HCT116 (cell line): ENCODE measurements at regions not wholly inside any gene's neighbourhood (a gene's known extent, or its start where the extent isn't known, plus 50 kb on each side); places are given as distances from the start of the nearest gene placed in this dataset.

Experiments
- ATAC-seq: fragments of 200-7000 bp; cut with Tn5 transposase; 2 replicates; pipeline ENCODE4 v1.9.1; 2020; ENCODE audit warnings: mild to moderate bottlenecking, moderate library complexity
- BruUV-seq: library from RNA; stranded (reverse); fragments of 400-500 nt; replicated peaks from 2 replicates; lab custom pipeline; 2021; lab: Mats Ljungman, UMichigan
- CTCF ChIA-PET: fragments of 300-600 bp; sonication (Branson Sonifier 250); formaldehyde crosslinking; loops from one replicate; lab custom pipeline; 2021; ENCODE audit warnings: antibody characterized with exemption; lab: Charles Lee
- POLR2A ChIA-PET: fragments of 300-600, 350-600 bp; sonication (Branson Sonifier 250); formaldehyde crosslinking; loops from one replicate; lab custom pipeline; 2021; ENCODE audit warnings: antibody characterized with exemption; lab: Charles Lee
- RAD21 ChIA-PET, 2 experiments: fragments of 300-600 bp; sonication (Branson Sonifier 250); formaldehyde crosslinking; loops; one replicate each; lab custom pipeline; 2023; ENCODE audit warnings: low total read pairs in 2 of 2; ENCODE audit not compliant: uncharacterized antibody in 2 of 2, unreplicated experiment in 2 of 2, low non-redundant PET in 1 of 2; lab: Charles Lee
- DNase-seq: peaks from one replicate; pipeline ENCODE4 v3.0.0-alpha.2; 2010; ENCODE audit warnings: low read depth, low spot score
- H2AFZ ChIP-seq: fragments of 200-600 bp; shearing (Covaris generic), sonication (generic); 2 replicates; pipeline ENCODE4 v1.6.1; 2017; ENCODE audit warnings: low read depth, mixed run types, mixed read lengths, antibody characterized with exemption, low read length; ENCODE audit not compliant: poor library complexity, severe bottlenecking
- H3K27ac ChIP-seq: 2 replicates; pipeline ENCODE4 v1.5.1; 2012; ENCODE audit warnings: low read depth, low read length
- H3K27me3 ChIP-seq: fragments of 200-600 bp; sonication (generic); 2 replicates; pipeline ENCODE4 v1.6.1; 2016; ENCODE audit warnings: mixed run types, low read length, mixed read lengths; ENCODE audit not compliant: insufficient read depth
- H3K36me3 ChIP-seq, 2 experiments: fragments of 200-500 bp in 1 of 2; fragments of 200-600 bp in 1 of 2; sonication (Bioruptor generic) in 1 of 2; sonication (generic) in 1 of 2; 2 replicates each; pipeline versions ENCODE4 v1.5.1 to v1.6.1; 2014 to 2016; ENCODE audit warnings: low read length in 2 of 2, inconsistent platforms in 1 of 2, mixed read lengths in 1 of 2, mixed run types in 1 of 2; ENCODE audit not compliant: insufficient read depth in 2 of 2, control insufficient read depth in 1 of 2
- H3K4me1 ChIP-seq, 2 experiments: fragments of 200-600 bp in 1 of 2; sonication (generic) in 1 of 2; 2 replicates each; pipeline versions ENCODE4 v1.5.1 to v1.6.1; 2012 to 2017; ENCODE audit warnings: low read length in 2 of 2, inconsistent platforms in 1 of 2, mild to moderate bottlenecking in 1 of 2, mixed read lengths in 1 of 2, mixed run types in 1 of 2, moderate library complexity in 1 of 2; ENCODE audit not compliant: insufficient read depth in 2 of 2, control insufficient read depth in 1 of 2
- H3K4me2 ChIP-seq: fragments of 200-600 bp; sonication (generic); 2 replicates; pipeline ENCODE4 v1.6.1; 2017; ENCODE audit warnings: mixed run types, low read length, mixed read lengths
- H3K4me3 ChIP-seq, 2 experiments: fragments of 200-600 bp in 1 of 2; sonication (generic) in 1 of 2; replicated peaks in 1 of 2; 2 replicates each; pipeline ENCODE4 v1.5.1; 2011 to 2016; ENCODE audit warnings: low read length in 2 of 2, control low read depth in 1 of 2, low read depth in 1 of 2, mild to moderate bottlenecking in 1 of 2, mixed read lengths in 1 of 2, mixed run types in 1 of 2
- H3K79me2 ChIP-seq: fragments of 200-600 bp; sonication (generic); 2 replicates; pipeline ENCODE4 v1.6.1; 2017; ENCODE audit warnings: mild to moderate bottlenecking, mixed run types, low read length, moderate library complexity, mixed read lengths; ENCODE audit not compliant: insufficient read depth
- H3K9ac ChIP-seq: fragments of 200-600 bp; sonication (generic); 2 replicates; pipeline ENCODE4 v1.6.1; 2016; ENCODE audit warnings: low read length, mixed read lengths
- H3K9me2 ChIP-seq: fragments of 200-600 bp; sonication (generic), shearing (Covaris generic); 2 replicates; pipeline ENCODE4 v1.6.1; 2017; ENCODE audit warnings: mixed run types, mild to moderate bottlenecking, moderate library complexity; ENCODE audit not compliant: insufficient read depth
- H3K9me3 ChIP-seq, 2 experiments: fragments of 200-500 bp in 1 of 2; fragments of 200-600 bp in 1 of 2; sonication (Bioruptor generic) in 1 of 2; sonication (generic) in 1 of 2; 2 replicates each; pipeline ENCODE4 v1.6.1; 2014 to 2017; ENCODE audit warnings: low read length in 2 of 2, mixed read lengths in 2 of 2, inconsistent platforms in 1 of 2, low read depth in 1 of 2, mild to moderate bottlenecking in 1 of 2, mixed run types in 1 of 2, moderate library complexity in 1 of 2; ENCODE audit not compliant: control insufficient read depth in 1 of 2, insufficient read depth in 1 of 2
- H4K20me1 ChIP-seq: fragments of 200-600 bp; sonication (generic), shearing (Covaris generic); 2 replicates; pipeline ENCODE4 v1.6.1; 2017; ENCODE audit warnings: mixed run types, mild to moderate bottlenecking, moderate library complexity; ENCODE audit not compliant: insufficient read depth
- CBX3 ChIP-seq: IDR thresholded peaks from 2 replicates; pipeline ENCODE4 v1.6.1; 2012; ENCODE audit warnings: low read depth
- CTCF ChIP-seq, 3 experiments: fragments of 200-600 bp in 1 of 3; sonication (generic) in 1 of 3; IDR thresholded peaks in 2 of 3; conservative IDR thresholded peaks in 1 of 3; 2 replicates each; pipeline ENCODE4 v1.5.1; 2012 to 2017; ENCODE audit warnings: low read depth in 2 of 3, low read length in 2 of 3, antibody characterized with exemption in 1 of 3, borderline replicate concordance in 1 of 3, control low read depth in 1 of 3, mild to moderate bottlenecking in 1 of 3, mixed read lengths in 1 of 3, mixed run types in 1 of 3, moderate library complexity in 1 of 3; ENCODE audit not compliant: insufficient read depth in 1 of 3
- ELF1 ChIP-seq: IDR thresholded peaks from 2 replicates; pipeline ENCODE4 v1.6.1; 2012; ENCODE audit warnings: low read depth, borderline replicate concordance
- EZH2 ChIP-seq: fragments of 200-600 bp; sonication (generic); IDR thresholded peaks from 2 replicates; pipeline ENCODE4 v1.6.1; 2017; ENCODE audit warnings: antibody characterized with exemption, mixed run types
- EZH2phosphoT487 ChIP-seq: fragments of 200-600 bp; IDR thresholded peaks from 2 replicates; pipeline ENCODE4 v1.6.1; 2018; ENCODE audit warnings: antibody characterized with exemption, borderline replicate concordance
- JUND ChIP-seq: IDR thresholded peaks from 2 replicates; pipeline ENCODE4 v1.6.1; 2012
- POLR2A ChIP-seq: IDR thresholded peaks from 2 replicates; pipeline ENCODE4 v1.7.0; 2011; ENCODE audit warnings: borderline replicate concordance; ENCODE audit not compliant: insufficient read depth, insufficient read length; ENCODE audit errors: extremely low read depth
- POLR2AphosphoS5 ChIP-seq: IDR thresholded peaks from 2 replicates; pipeline ENCODE4 v1.6.1; 2011; ENCODE audit warnings: mild to moderate bottlenecking, low read depth, low read length, moderate library complexity
- REST ChIP-seq: IDR thresholded peaks from 2 replicates; pipeline ENCODE4 v1.6.1; 2012; ENCODE audit warnings: low read depth
- SIN3A ChIP-seq: IDR thresholded peaks from 2 replicates; pipeline ENCODE4 v1.6.1; 2012; ENCODE audit warnings: low read depth
- SP1 ChIP-seq: IDR thresholded peaks from 2 replicates; pipeline ENCODE4 v1.6.1; 2012; ENCODE audit warnings: low read depth
- SRF ChIP-seq: IDR thresholded peaks from 2 replicates; pipeline ENCODE4 v1.6.1; 2012; ENCODE audit warnings: low read depth
- ZNF274 ChIP-seq: fragments of 200-500 bp; sonication (Bioruptor generic); IDR thresholded peaks from 2 replicates; pipeline ENCODE4 v1.6.1; 2014; ENCODE audit warnings: mild to moderate bottlenecking, low read depth, low read length, inconsistent platforms
- intact Hi-C: fragments of 100-400 bp; cut with micrococcal nuclease; formaldehyde crosslinking; loops from 2 replicates; pipeline ENCODE4 v1.10.0; 2022

- Histone ChIP-seq H3K9ac (no peak overlapping the region), H3K79me2 (no peaks in the 10 kb centered on the region), H3K9me2 (no peaks in the 10 kb centered on the region), H3K9me3 (no peaks in the 10 kb centered on the region), H3K4me2 (no peak overlapping the region), H3K36me3 (no peaks in the 10 kb centered on the region), H3K27me3 (no peaks in the 10 kb centered on the region), H3K4me3 (no peak overlapping the region), H3K27ac (no peak overlapping the region), H2AFZ (no peak overlapping the region), H4K20me1 (no peaks in the 10 kb centered on the region), H3K4me1 (no peaks in the 10 kb centered on the region)
- ChIA-PET POLR2A (no interaction called here), RAD21 (no interaction called here), CTCF (no interaction called here)
- no TSS peak for BruUV-seq
- intact Hi-C loops: no loop called here
- ATAC-seq (no peak), DNase-seq (no peak)
- TF ChIP-seq SIN3A (no peak), CTCF (IDR thresholded peaks at IDR 0.05 in 2 of 3, conservative IDR thresholded peaks at IDR 0.05 in 1 of 3; ENCODE audit: borderline replicate concordance in 1 of 3, insufficient read depth in 1 of 3, low read depth in 2 of 3, low read length in 2 of 3) (no peak), SRF (no peak), CBX3 (no peak), POLR2AphosphoS5 (no peak), ZNF274 (no peak), ELF1 (no peak), POLR2A (no peak), REST (no peak), EZH2 (no peak), SP1 (no peak), EZH2phosphoT487 (no peak), JUND (no peak)
These were observed 160.9 kb downstream of the TBX15 start for GRCh38 chr1:118827207-118827606.
